T-helper 9 cell (primary cell): ENCODE measurements at regions not wholly inside any gene's neighbourhood (a gene's known extent, or its start where the extent isn't known, plus 50 kb on each side); places are given as distances from the start of the nearest gene placed in this dataset.
"Not testable (repeated sequence)": the region's sequence is repeated elsewhere in the genome, so short reads cannot be mapped to it uniquely, and the experiment has no call there.

Source experiments
- DNase-seq: peaks from one replicate; pipeline ENCODE4 v3.0.0-alpha.2; 2020

DNA sequence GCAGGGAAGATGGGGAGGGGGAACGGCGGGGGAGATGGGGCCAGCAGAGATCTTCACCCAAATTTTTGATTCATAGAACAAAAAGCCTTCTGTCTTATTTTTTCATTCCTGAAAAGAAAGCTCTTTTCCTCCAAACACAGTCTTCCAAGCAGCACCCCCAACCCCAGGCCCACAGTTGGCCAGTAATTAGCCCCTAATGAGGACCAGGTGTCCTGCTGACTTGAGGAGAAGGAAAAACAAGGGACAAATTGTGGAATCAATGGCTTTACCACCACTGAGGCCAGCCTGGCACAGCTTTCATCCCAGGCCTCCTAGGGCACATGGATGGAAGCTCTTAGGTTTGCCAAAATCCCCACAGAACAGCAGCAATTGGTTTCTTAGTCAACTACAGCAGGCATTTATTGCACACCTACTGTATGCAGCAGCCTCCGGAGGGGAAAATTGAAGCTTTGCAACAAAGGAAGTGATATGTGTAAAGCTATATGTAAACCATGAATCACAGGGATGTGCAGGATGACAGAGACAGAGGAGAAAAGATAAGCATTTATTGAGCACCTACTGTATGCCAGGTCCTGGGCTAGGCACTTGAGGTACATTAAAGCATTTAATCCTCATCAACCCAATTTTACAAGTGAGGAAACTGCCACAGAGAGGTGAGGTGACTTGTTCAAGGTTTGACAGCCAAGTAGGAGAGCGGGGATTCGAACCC is 199.5 kb downstream of the TBC1D2B start:
- no peak for DNase-seq

DNA sequence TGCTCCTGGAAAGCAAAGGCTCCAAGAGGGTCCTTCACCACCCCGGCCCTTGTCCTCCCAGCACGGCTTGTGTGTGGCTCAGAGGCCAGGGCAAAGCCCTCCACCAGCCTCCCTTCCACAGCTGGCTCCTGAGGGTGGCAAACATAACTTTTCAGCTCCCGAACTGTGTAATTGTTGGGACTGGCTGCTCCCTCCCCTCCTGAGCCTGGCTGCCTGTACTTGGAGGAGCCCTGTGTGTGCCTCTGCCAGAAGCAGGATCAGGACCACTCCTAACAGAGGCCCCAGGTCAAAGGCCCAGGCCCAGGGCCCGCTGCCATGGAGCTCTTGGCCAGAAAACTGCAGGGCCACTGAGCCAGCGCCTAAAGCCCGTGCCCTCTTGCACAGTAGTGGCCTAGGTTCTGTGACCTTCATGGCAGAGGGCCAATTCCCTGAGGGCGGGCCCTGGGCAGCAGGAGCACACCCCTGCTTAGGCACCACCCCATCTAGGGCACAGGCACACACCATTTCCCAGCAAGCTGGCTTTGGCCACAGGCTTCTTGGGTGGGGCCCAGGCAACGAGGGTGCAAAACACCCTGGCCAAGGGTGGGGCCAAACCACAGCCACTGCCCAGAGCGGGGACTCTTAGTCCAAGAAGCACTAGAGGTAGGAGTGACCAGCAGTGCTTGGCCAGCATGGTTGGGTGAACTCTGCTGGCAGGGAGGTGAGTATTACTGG is 201.2 kb downstream of the TBC1D2B start:
- not testable (repeated sequence) for DNase-seq

- peak; percentile 8 for DNase-seq
Measured at GRCh38 chr15:77875066-77875721, 202.3 kb downstream of the TBC1D2B start.

- no peak for DNase-seq
Measured at GRCh38 chr15:77874063-77874462, 203.4 kb downstream of the TBC1D2B start.

- DNase-seq, result not testable (repeated sequence)
Measured at GRCh38 chr15:77872521-77873425, 204.7 kb downstream of the TBC1D2B start.

DNA sequence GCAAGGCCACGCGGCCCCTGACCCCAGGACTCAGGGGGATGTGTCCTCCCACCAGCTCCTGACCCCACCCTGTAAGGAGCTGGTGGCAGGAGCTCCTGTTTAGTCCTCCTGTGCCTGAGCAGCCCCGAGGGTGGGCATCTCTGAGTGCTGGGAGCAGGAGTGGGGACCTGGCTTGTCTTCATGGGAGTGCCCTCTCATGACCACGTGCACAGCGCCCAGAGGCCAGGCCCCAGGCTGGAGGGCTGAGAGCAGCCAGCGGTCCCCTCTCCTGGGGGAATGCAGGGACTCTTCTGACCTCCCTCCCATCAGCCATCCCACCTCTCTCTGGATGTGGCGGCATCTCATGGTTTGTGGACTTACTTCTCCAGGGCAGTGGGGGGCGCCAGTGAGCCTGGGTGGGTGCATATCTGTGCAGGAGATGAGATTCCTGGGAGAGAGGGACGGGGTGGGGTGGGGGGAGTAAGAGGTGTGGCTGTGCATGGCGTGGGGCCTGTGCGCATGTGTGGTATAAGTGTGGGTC is 205.6 kb downstream of the TBC1D2B start:
- no peak for DNase-seq

DNA sequence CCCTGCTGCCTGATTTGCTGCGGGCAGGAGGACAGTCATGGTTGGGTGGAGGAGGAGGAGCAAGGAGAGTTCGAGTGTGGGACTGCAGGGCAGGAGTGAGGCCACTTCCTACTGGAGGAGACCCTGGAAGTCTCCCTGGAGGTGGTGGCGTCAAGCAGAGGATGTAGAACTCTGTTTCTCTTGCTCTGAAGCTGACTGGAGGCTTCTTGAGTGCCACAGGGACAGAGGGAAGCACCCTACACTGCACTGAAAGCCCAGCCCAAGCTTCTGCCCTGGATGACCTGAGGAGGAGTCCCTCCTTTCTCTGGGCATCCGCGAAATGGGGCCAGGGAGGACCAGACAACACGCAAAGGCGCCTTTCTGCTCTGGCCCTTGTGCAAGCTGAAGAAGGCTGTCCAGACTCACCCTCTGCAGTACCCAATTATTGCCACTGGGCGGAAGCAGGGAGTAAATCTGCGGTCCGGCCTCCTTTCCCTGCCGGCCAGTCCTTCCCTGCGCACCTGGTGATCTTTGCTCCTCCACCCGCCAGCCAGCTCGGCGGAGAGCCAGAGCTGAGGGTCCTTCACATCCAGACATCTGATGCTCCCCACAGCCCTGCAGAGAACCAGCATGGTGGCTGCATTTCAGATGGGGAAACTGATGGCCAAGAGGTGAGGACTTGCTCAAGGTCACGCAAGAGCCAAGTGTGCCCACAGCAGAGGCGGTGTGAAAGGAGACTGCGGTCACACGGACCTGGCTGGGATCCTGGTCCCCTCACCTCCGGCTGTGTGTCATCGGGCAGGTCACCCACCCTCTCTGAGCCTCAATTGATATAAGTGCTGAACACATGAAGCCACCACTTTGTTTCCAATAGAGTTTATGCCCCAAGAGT is 207.1 kb downstream of the TBC1D2B start:
- peak; percentile 24 for DNase-seq

GRCh38 chr15:77869021-77869895 is 208.3 kb downstream of the TBC1D2B start:
- no peak for DNase-seq

- DNase-seq, result not testable (repeated sequence)
Measured at GRCh38 chr15:77868048-77868629, 209.4 kb downstream of the TBC1D2B start.

DNA sequence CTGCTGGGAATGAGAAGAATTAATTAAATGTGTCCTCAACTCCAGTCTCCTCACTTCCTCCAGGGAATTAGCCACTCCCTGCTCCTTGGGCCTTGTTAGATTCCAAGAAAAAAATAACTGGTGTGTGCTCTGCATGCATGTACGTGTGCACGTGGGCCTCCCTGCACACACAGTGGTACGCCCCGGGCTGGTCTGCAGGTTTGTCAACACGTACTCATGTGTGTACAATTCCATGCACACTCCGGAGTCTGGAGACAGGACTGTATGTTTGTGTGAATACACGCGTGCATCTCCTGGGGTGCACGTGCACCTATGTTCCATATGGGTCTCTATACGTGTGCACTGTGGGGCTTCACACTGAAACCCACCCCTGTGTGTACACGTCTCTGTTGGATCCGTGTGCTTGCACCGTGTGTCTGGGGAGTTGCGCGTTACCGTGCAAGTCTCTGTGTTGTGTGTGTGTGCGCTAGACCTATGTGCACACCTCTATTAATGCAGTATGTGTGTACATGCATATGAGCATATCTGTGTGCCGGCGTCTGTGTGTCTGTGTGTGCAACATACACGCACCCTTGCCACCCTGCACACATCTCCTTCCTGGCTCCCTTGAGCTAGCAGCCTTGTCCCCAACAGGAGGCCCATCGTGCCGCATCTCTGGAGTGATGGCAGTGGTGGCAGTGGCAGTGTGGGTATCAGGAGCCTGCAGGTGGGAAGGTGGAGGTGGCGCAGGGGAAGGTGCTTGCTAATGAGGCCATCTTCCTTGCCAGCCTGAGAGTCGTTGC is 210.1 kb downstream of the TBC1D2B start:
- DNase-seq, result no peak

GRCh38 chr15:77866596-77867125 is 210.8 kb downstream of the TBC1D2B start:
- no peak for DNase-seq

DNA sequence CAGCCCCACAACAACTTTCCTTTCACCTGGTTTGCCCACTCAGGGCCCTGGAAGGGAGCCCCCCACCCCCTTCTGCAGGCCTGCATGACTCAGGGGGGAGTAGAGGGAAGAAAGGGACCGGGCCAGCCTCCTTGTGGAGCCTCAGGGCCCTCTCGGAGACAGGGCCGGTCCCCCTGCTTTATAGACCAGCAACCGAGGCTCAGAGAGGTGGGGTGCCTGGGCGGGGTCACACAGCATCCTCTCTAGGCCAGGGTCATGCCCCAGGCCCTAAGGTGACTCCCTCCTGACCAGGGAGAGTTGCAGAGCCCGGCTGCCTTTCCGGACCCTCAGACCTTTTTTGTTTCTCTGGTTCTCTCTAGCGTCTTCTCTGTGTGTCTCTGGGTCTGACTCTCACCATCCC is 211.3 kb downstream of the TBC1D2B start:
- DNase-seq, result no peak

DNA sequence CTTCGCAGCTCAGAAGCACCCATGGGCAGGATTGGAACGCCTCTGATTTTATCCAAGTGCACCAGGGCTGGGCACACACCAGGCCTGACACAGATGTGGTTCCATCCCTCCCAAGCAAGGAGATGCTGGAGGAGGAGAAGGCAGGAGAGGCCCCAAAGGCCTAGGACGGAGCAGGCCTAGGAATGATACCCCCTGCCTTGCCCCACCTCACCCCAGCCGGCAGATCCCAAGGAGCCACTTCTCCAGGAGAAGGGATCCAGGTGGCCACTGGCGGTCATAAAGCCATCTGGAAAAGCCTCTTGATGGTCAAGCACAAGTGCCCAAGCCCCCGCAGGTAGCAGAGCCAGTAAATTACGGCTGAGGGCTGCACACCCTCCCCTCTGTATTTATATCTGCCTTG is 211.8 kb downstream of the TBC1D2B start:
- no peak for DNase-seq

DNA sequence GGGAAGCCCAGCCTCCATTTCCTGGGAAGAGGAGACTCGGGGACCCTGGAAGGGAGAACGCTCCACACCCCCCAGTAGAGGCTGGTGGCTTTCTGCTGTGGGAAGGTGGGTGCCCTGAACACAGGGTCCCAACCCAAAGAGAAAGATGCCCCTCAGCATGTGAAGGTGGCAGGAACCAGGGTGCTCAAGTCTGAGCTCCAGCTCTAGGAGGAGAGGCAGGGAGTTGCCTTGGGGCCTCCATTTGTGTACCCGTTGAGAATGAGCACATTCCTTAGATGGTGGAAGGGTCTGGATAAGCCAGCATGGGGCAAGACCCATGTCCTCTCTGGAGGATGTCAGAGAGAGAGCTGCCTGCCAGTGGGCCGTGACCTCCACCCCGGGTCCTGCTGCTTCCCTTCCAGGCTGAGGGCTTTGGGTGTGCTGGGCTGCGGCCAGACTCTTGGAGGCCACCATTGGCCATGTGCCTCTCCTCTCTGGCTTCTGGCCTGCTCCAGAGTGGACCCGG is 212.4 kb downstream of the TBC1D2B start:
- DNase-seq, result no peak

GRCh38 chr15:77864211-77865105 is 213.1 kb downstream of the TBC1D2B start:
- no peak for DNase-seq

DNA sequence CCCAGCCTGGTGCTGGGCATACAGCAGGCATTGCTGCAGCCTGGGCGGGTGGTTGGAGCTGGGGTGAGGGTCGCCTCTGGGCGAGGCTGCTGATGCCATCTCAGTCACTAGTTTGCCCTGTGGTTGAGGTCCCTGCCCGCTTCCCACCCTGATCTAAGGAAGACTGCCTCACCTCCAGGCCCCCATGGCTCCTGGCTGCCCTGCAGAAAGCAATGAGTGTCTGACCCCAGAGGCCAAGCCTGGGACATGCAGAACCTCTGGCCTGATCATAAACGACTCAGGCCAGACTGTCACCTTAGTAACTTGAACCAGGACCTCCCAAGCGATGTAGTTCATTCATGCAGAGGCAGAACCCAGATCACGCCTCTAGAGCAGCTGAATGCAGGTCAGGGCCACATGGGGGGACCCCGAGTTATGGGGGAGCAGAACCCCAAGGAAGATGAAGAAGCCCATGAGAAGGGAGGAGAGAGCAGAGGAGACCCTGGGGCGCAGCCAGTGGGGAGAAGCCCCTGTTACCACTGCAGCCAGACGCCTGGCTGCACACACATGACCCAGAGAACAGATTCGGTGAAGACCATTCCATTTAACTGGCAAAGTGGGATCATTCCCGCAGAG is 213.9 kb downstream of the TBC1D2B start:
- no peak for DNase-seq

- DNase-seq, result no peak
Measured at GRCh38 chr15:77862651-77863104, 214.8 kb downstream of the TBC1D2B start.
